MCF 10A (cell line): ENCODE measurements at regions not wholly inside any gene's neighbourhood (a gene's known extent, or its start where the extent isn't known, plus 50 kb on each side); places are given as distances from the start of the nearest gene placed in this dataset.

Experiments used
- BruUV-seq: library from RNA; stranded (reverse); fragments of 400-500 nt; replicated peaks from 2 replicates; lab custom pipeline; 2021; lab: Mats Ljungman, UMichigan
- CTCF ChIA-PET: fragments of 300-600 bp; sonication (Branson Sonifier 250); formaldehyde crosslinking; extraction: SDS; loops from one replicate; lab custom pipeline; 2021; ENCODE audit warnings: antibody characterized with exemption, inconsistent platforms; lab: Yijun Ruan, JAX
- POLR2A ChIA-PET: fragments of 300-600, 350-650 bp; sonication (Branson Sonifier 250); formaldehyde crosslinking; extraction: SDS; loops from one replicate; lab custom pipeline; 2020; ENCODE audit warnings: antibody characterized with exemption, inconsistent platforms; lab: Yijun Ruan, JAX
- DNase-seq: peaks from one replicate; pipeline ENCODE4 v3.0.0-alpha.2; 2018; ENCODE audit not compliant: unreplicated experiment
- H3K27ac Mint-ChIP-seq: one replicate; pipeline ENCODE4 v1.8.0; 2022; ENCODE audit warnings: mild to moderate bottlenecking, low read depth, mixed read lengths; ENCODE audit not compliant: unreplicated experiment
- H3K27me3 Mint-ChIP-seq: one replicate; pipeline ENCODE4 v1.8.0; 2022; ENCODE audit warnings: mixed read lengths; ENCODE audit not compliant: insufficient read depth, unreplicated experiment
- H3K36me3 Mint-ChIP-seq: one replicate; pipeline ENCODE4 v1.8.0; 2022; ENCODE audit warnings: mild to moderate bottlenecking, moderate library complexity, mixed read lengths; ENCODE audit not compliant: insufficient read depth, unreplicated experiment
- H3K4me1 Mint-ChIP-seq: one replicate; pipeline ENCODE4 v1.8.0; 2022; ENCODE audit warnings: mixed read lengths; ENCODE audit not compliant: insufficient read depth, unreplicated experiment
- H3K4me3 Mint-ChIP-seq: one replicate; pipeline ENCODE4 v1.8.0; 2022; ENCODE audit warnings: mild to moderate bottlenecking, moderate library complexity, mixed read lengths; ENCODE audit not compliant: unreplicated experiment
- H3K9me3 Mint-ChIP-seq: one replicate; pipeline ENCODE4 v1.8.0; 2022; ENCODE audit warnings: mixed read lengths; ENCODE audit not compliant: unreplicated experiment
- intact Hi-C: fragments of 100-400 bp; cut with micrococcal nuclease; formaldehyde crosslinking; loops from 2 replicates; pipeline ENCODE4 v1.14.1; 2022
- TF ChIP-seq, protein P1 (sequence below): fragments of 200-600 bp; IDR thresholded peaks from one replicate; pipeline ENCODE4 v1.8.0; 2022; ENCODE audit warnings: antibody characterized with exemption, mild to moderate bottlenecking; ENCODE audit not compliant: unreplicated experiment

DNA sequence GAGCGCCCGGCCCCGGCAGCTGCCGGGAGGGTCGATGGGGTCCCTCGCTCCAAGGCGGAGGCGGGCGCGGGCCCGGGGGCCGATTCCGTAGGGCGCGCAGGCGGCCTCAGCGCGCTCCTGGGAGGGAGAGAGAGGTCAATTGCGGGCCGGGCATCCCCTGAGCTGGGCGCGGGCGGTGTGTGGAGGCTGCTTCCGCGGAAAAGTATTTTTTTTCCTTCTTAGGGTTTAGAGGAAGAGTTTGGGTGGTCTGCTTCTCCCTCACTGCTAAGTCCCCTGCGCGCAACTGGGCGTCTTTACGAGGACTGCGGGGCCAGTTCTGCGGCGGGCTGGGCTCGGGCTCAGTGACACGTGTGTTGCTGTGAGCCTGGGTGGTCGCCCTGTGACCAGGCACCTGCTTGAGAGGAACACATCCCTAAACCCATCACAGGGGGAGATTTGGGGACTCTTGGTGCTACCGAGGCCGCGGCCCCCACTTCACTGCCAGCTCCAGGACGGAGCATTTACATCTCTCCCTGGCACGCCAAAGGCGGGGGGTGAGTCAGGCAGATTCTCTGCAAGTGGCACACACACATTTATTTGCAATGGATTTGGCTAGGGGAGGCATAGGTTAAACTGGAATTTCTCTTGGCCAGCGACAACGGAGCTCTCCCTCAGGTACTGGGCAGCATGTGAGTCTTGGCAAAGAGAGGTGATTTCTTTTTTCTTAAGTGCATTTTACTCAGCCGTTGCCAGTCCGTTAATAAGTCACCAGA, 151.2 kb upstream of the SLC4A4 start:
- ChIA-PET POLR2A (interaction anchor here (0.8 to 1.3 kb wide), 2 partner anchors 34 to 52 kb away, joined by 3 read pairs; no protein-coding TSS in a partner anchor), CTCF (interaction anchor here (0.5 to 1.8 kb wide), 3 partner anchors 43 to 523 kb away, joined by 3 to 6 read pairs (median 4); no protein-coding TSS in a partner anchor)
- BruUV-seq, result no TSS peak
- no peak for DNase-seq
- no peaks in the 10 kb centered on the region for H3K4me1 Mint-ChIP-seq
- peaks cover 44% of the 10 kb centered on the region for H3K27me3 Mint-ChIP-seq
- H3K9me3 Mint-ChIP-seq, result no peaks in the 10 kb centered on the region
- peak overlapping the region; percentile 74 for H3K4me3 Mint-ChIP-seq
- TF ChIP-seq, protein P1, sequence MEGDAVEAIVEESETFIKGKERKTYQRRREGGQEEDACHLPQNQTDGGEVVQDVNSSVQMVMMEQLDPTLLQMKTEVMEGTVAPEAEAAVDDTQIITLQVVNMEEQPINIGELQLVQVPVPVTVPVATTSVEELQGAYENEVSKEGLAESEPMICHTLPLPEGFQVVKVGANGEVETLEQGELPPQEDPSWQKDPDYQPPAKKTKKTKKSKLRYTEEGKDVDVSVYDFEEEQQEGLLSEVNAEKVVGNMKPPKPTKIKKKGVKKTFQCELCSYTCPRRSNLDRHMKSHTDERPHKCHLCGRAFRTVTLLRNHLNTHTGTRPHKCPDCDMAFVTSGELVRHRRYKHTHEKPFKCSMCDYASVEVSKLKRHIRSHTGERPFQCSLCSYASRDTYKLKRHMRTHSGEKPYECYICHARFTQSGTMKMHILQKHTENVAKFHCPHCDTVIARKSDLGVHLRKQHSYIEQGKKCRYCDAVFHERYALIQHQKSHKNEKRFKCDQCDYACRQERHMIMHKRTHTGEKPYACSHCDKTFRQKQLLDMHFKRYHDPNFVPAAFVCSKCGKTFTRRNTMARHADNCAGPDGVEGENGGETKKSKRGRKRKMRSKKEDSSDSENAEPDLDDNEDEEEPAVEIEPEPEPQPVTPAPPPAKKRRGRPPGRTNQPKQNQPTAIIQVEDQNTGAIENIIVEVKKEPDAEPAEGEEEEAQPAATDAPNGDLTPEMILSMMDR, result no peak
- H3K36me3 Mint-ChIP-seq, result no peaks in the 10 kb centered on the region
- H3K27ac Mint-ChIP-seq, result no peak overlapping the region
- intact Hi-C loops, result loop anchor here (10.0 kb wide), 1 partner anchor 533 kb away; no protein-coding TSS in a partner anchor

DNA sequence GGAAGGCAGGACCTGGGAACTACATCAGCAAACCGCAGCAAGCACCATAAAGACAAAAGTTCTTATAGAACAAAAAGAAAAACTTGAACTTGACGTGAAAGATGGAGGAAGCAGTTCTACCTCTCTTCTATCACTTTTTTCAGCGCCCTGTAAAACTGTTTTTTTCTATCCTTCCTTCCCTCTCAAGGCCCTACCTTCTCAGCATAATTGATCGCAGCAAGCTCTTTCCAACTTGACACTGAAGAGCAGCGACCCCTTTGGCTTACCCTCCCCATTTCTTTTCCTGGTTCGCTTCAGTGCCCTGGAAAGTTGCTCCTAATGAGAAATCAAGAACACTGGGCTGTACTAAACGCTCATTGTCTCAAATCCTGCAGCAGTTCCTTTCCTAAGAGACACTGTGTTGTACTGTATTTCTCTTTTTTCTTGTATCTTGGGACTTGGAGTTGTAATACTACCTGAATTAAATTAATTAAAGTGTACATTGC, 150.6 kb upstream of the SLC4A4 start:
- intact Hi-C loops, result loop anchor here (10.0 kb wide), 1 partner anchor 533 kb away; no protein-coding TSS in a partner anchor
- H3K27ac Mint-ChIP-seq, result no peak overlapping the region
- H3K4me1 Mint-ChIP-seq, result no peaks in the 10 kb centered on the region
- TF ChIP-seq, protein P1, result no peak
- BruUV-seq, result no TSS peak
- no peak for DNase-seq
- no peak overlapping the region for H3K4me3 Mint-ChIP-seq
- POLR2A ChIA-PET, result interaction anchor here (0.8 to 1.3 kb wide), 2 partner anchors 33 to 52 kb away, joined by 3 read pairs; no protein-coding TSS in a partner anchor
- H3K36me3 Mint-ChIP-seq, result no peaks in the 10 kb centered on the region
- CTCF ChIA-PET, result interaction anchor here (0.6 to 1.8 kb wide), 3 partner anchors 41 to 522 kb away, joined by 4 to 6 read pairs (median 5); no protein-coding TSS in a partner anchor
- H3K27me3 Mint-ChIP-seq, result peaks cover 44% of the 10 kb centered on the region
- no peaks in the 10 kb centered on the region for H3K9me3 Mint-ChIP-seq

DNA sequence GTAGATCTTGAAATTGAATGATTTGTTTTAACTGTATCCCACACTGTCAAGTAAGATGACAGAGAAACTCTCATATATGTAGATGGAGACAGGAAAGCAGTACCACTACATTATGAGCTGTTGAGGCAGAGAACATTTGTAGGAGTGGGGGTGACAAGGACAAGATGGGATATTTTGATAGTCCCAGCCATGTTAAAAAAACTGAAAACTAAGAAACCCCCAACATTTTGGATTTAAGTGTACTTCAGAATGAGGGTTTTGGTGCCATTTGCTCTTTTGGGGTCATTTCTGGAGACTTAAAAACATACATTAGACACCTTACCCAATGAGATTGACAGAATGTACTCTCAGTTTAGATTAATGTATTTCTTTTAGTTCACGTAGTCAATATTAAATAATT, 149.9 kb upstream of the SLC4A4 start:
- intact Hi-C loops, result loop anchor here (10.0 kb wide), 1 partner anchor 534 kb away; no protein-coding TSS in a partner anchor
- Mint-ChIP-seq H3K36me3 (no peaks in the 10 kb centered on the region), H3K4me3 (no peak overlapping the region), H3K27me3 (peaks cover 44% of the 10 kb centered on the region), H3K9me3 (no peaks in the 10 kb centered on the region), H3K27ac (no peak overlapping the region), H3K4me1 (no peaks in the 10 kb centered on the region)
- no peak for DNase-seq
- POLR2A ChIA-PET, result interaction anchor here (1.3 kb wide), 1 partner anchor 33 kb away, joined by 3 read pairs; no protein-coding TSS in a partner anchor
- TF ChIP-seq, protein P1, result no peak
- no TSS peak for BruUV-seq
- CTCF ChIA-PET, result interaction anchor here (0.6 to 2.3 kb wide), 5 partner anchors 41 to 523 kb away, joined by 3 to 6 read pairs (median 4); no protein-coding TSS in a partner anchor

DNA sequence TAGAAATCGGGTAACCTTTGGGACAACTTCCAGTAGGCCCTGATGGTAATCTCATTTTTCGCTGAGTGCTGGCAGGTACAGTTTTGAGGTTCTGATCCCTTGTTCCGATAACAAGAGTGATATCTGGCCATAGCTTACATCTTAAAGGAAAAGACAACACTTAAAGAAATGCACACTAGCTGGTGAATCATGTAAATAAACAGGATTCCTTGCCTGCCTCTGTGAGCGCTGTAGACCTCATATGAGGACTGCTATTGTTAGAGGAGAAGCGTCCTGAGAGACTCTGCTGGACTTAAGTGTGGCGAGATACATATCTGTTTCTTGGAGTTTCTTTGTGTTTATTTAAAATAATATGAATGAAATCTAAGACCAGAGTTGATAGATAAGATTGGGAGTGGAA, 149.3 kb upstream of the SLC4A4 start:
- DNase-seq, result no peak
- H3K4me1 Mint-ChIP-seq, result no peaks in the 10 kb centered on the region
- H3K4me3 Mint-ChIP-seq, result no peak overlapping the region
- POLR2A ChIA-PET, result no interaction called here
- H3K9me3 Mint-ChIP-seq, result no peaks in the 10 kb centered on the region
- CTCF ChIA-PET, result interaction anchor here (0.6 to 2.3 kb wide), 8 partner anchors 19 to 522 kb away, joined by 3 to 6 read pairs (median 4); no protein-coding TSS in a partner anchor
- H3K36me3 Mint-ChIP-seq, result no peaks in the 10 kb centered on the region
- intact Hi-C loops, result loop anchor here (10.0 kb wide), 1 partner anchor 535 kb away; no protein-coding TSS in a partner anchor
- TF ChIP-seq, protein P1, result no peak
- no TSS peak for BruUV-seq
- H3K27ac Mint-ChIP-seq, result no peak overlapping the region
- peaks cover 42% of the 10 kb centered on the region for H3K27me3 Mint-ChIP-seq
